ENCODE measurements at regions not wholly inside any gene's neighbourhood (a gene's known extent, or its start where the extent isn't known, plus 50 kb on each side); places are given as distances from the start of the nearest gene placed in this dataset.

DNA sequence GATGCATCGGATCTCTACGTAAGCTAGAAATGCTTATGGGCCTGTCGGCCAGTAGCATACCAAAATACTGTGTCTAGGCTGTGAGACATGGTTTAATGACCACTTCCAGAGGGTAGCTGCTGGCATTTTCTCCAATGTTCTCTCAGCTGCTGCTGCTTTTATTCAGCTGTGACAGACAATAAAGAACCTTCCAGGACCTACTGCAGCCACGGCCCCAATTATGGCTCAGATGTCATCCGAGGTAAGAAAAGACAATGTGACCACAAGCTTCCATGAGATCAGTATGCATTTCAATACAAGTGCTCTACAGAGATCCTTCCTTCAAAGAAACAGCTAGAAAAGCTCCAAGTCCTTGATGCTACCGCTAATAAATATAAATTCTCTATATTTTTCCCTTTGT, 256.2 kb downstream of the SDHAF3 start:
- Histone ChIP-seq H3K9me2 (ENCODE audit: low read depth, low read length) (no peaks in the 10 kb centered on the region), H3K27ac (ENCODE audit: low read depth, low read length, poor library complexity, severe bottlenecking) (no peak overlapping the region), H3K4me1 (ENCODE audit: insufficient read depth, low read length, severe bottlenecking) (no peaks in the 10 kb centered on the region), H3K79me2 (ENCODE audit: insufficient read depth, low read length) (no peaks in the 10 kb centered on the region), H3F3A (ENCODE audit: insufficient read depth, low read length) (no peaks in the 10 kb centered on the region), H3K36me3 (ENCODE audit: insufficient read depth, low read length) (no peaks in the 10 kb centered on the region), H4K20me1 (ENCODE audit: insufficient read depth, low read length) (no peaks in the 10 kb centered on the region), H3K9ac (ENCODE audit: low read length) (no peak overlapping the region), H3K27me3 (ENCODE audit: insufficient read depth, low read length) (no peaks in the 10 kb centered on the region), H3K4me2 (ENCODE audit: low read length) (no peak overlapping the region), H3K4me3 (ENCODE audit: low read depth, low read length, poor library complexity, severe bottlenecking) (no peak overlapping the region), H3K9me3 (ENCODE audit: low read length) (no peaks in the 10 kb centered on the region), H2AFZ (ENCODE audit: low read length) (no peak overlapping the region)
- TF ChIP-seq EZH2 (IDR thresholded peaks at IDR 0.05; ENCODE audit: borderline replicate concordance, low read length): no peak
- TF ChIP-seq, protein P1, sequence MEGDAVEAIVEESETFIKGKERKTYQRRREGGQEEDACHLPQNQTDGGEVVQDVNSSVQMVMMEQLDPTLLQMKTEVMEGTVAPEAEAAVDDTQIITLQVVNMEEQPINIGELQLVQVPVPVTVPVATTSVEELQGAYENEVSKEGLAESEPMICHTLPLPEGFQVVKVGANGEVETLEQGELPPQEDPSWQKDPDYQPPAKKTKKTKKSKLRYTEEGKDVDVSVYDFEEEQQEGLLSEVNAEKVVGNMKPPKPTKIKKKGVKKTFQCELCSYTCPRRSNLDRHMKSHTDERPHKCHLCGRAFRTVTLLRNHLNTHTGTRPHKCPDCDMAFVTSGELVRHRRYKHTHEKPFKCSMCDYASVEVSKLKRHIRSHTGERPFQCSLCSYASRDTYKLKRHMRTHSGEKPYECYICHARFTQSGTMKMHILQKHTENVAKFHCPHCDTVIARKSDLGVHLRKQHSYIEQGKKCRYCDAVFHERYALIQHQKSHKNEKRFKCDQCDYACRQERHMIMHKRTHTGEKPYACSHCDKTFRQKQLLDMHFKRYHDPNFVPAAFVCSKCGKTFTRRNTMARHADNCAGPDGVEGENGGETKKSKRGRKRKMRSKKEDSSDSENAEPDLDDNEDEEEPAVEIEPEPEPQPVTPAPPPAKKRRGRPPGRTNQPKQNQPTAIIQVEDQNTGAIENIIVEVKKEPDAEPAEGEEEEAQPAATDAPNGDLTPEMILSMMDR (IDR thresholded peaks at IDR 0.05; ENCODE audit: low read length): no peak

DNA sequence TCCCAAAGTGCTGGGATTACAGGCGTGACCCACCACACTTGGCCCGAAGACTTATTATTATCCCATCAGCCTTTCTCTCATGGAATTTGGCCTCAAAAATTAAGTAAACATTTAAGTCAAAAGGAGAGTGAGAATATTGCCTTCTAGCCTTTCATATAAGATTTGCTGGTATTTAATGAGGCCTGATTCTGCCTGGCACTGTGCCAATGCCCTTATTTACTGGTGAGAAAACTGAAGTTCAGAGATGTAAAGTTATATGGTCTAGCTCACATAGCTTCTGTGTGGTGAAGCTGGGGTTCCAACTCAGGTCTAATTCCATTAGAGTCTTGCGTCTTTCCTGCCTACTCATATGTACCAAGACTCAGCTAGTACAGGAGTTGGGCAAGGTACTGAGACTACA, 260.2 kb downstream of the SDHAF3 start:
- Histone ChIP-seq H3K4me2 (ENCODE audit: low read length) (no peak overlapping the region), H3K9ac (ENCODE audit: low read length) (no peak overlapping the region), H3K9me2 (ENCODE audit: low read depth, low read length) (no peaks in the 10 kb centered on the region), H3K4me3 (ENCODE audit: low read depth, low read length, poor library complexity, severe bottlenecking) (no peak overlapping the region), H3K4me1 (ENCODE audit: insufficient read depth, low read length, severe bottlenecking) (no peaks in the 10 kb centered on the region), H3F3A (ENCODE audit: insufficient read depth, low read length) (no peaks in the 10 kb centered on the region), H3K27ac (ENCODE audit: low read depth, low read length, poor library complexity, severe bottlenecking) (no peak overlapping the region), H3K79me2 (ENCODE audit: insufficient read depth, low read length) (no peaks in the 10 kb centered on the region), H4K20me1 (ENCODE audit: insufficient read depth, low read length) (no peaks in the 10 kb centered on the region), H3K36me3 (ENCODE audit: insufficient read depth, low read length) (no peaks in the 10 kb centered on the region), H3K9me3 (ENCODE audit: low read length) (no peaks in the 10 kb centered on the region), H3K27me3 (ENCODE audit: insufficient read depth, low read length) (no peaks in the 10 kb centered on the region), H2AFZ (ENCODE audit: low read length) (no peak overlapping the region)
- no peak for TF ChIP-seq EZH2 (IDR thresholded peaks at IDR 0.05; ENCODE audit: borderline replicate concordance, low read length)
- TF ChIP-seq, protein P1 (IDR thresholded peaks at IDR 0.05; ENCODE audit: low read length): no peak

DNA sequence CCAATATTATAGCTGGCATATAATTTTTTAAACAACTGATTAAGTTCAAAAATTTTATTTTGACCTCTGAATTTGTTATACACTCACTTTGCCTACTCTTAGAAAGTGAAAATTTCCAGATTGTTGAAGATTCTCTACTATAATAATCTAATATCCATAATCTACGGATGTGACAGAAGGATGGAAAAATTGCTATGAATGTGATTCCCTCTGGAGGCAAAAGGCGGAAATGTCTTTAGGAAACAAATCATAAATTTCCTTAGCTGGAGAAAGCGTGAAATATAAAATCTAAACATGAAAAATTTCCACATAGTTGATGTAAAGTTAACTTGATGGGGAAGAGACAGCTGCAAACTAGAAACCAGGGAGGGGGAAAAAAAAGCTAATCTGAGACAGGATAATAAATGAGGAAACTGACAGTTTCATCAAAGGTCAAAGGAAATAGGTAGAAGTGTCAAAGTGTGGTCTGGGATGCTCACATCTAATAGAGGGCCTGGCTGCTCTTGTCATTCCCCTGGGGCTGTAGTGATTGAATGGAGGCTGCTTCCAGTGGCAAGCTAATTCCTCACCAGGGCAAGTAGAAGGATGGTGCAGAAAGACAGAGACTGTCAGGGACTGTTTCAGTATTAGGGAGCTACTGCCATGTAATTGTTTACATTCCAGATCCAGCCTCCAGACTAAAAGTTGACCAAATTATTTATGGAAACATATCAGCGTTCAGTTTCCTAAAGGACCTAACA, 264.5 kb downstream of the SDHAF3 start:
- H3K9ac ChIP-seq (ENCODE audit: low read length): no peak overlapping the region
- no peak overlapping the region for H2AFZ ChIP-seq (ENCODE audit: low read length)
- H3K4me3 ChIP-seq (ENCODE audit: low read depth, low read length, poor library complexity, severe bottlenecking): no peak overlapping the region
- no peaks in the 10 kb centered on the region for H3F3A ChIP-seq (ENCODE audit: insufficient read depth, low read length)
- H3K4me2 ChIP-seq (ENCODE audit: low read length): no peak overlapping the region
- H3K36me3 ChIP-seq (ENCODE audit: insufficient read depth, low read length): no peaks in the 10 kb centered on the region
- no peaks in the 10 kb centered on the region for H3K9me3 ChIP-seq (ENCODE audit: low read length)
- no peaks in the 10 kb centered on the region for H3K4me1 ChIP-seq (ENCODE audit: insufficient read depth, low read length, severe bottlenecking)
- H3K9me2 ChIP-seq (ENCODE audit: low read depth, low read length): no peaks in the 10 kb centered on the region; the same call in 1 of the 2 replicates
- H3K79me2 ChIP-seq (ENCODE audit: insufficient read depth, low read length): no peaks in the 10 kb centered on the region
- H3K27me3 ChIP-seq (ENCODE audit: insufficient read depth, low read length): no peaks in the 10 kb centered on the region
- no peaks in the 10 kb centered on the region for H4K20me1 ChIP-seq (ENCODE audit: insufficient read depth, low read length)
- TF ChIP-seq, protein P1 (IDR thresholded peaks at IDR 0.05; ENCODE audit: low read length): no peak
- no peak for TF ChIP-seq EZH2 (IDR thresholded peaks at IDR 0.05; ENCODE audit: borderline replicate concordance, low read length)
- H3K27ac ChIP-seq (ENCODE audit: low read depth, low read length, poor library complexity, severe bottlenecking): no peak overlapping the region

All from OCI-LY1 (cell line).